HCT116 (cell line): ENCODE measurements at regions not wholly inside any gene's neighbourhood (a gene's known extent, or its start where the extent isn't known, plus 50 kb on each side); places are given as distances from the start of the nearest gene placed in this dataset.

Experiments
- ATAC-seq: fragments of 200-7000 bp; cut with Tn5 transposase; 2 replicates; pipeline ENCODE4 v1.9.1; 2020; ENCODE audit warnings: mild to moderate bottlenecking, moderate library complexity
- BruUV-seq: library from RNA; stranded (reverse); fragments of 400-500 nt; replicated peaks from 2 replicates; lab custom pipeline; 2021; lab: Mats Ljungman, UMichigan
- CTCF ChIA-PET: fragments of 300-600 bp; sonication (Branson Sonifier 250); formaldehyde crosslinking; loops from one replicate; lab custom pipeline; 2021; ENCODE audit warnings: antibody characterized with exemption; lab: Charles Lee
- POLR2A ChIA-PET: fragments of 300-600, 350-600 bp; sonication (Branson Sonifier 250); formaldehyde crosslinking; loops from one replicate; lab custom pipeline; 2021; ENCODE audit warnings: antibody characterized with exemption; lab: Charles Lee
- RAD21 ChIA-PET, 2 experiments: fragments of 300-600 bp; sonication (Branson Sonifier 250); formaldehyde crosslinking; loops; one replicate each; lab custom pipeline; 2023; ENCODE audit warnings: low total read pairs in 2 of 2; ENCODE audit not compliant: uncharacterized antibody in 2 of 2, unreplicated experiment in 2 of 2, low non-redundant PET in 1 of 2; lab: Charles Lee
- DNase-seq: peaks from one replicate; pipeline ENCODE4 v3.0.0-alpha.2; 2010; ENCODE audit warnings: low read depth, low spot score
- H2AFZ ChIP-seq: fragments of 200-600 bp; shearing (Covaris generic), sonication (generic); 2 replicates; pipeline ENCODE4 v1.6.1; 2017; ENCODE audit warnings: low read depth, mixed run types, mixed read lengths, antibody characterized with exemption, low read length; ENCODE audit not compliant: poor library complexity, severe bottlenecking
- H3K27ac ChIP-seq: 2 replicates; pipeline ENCODE4 v1.5.1; 2012; ENCODE audit warnings: low read depth, low read length
- H3K27me3 ChIP-seq: fragments of 200-600 bp; sonication (generic); 2 replicates; pipeline ENCODE4 v1.6.1; 2016; ENCODE audit warnings: mixed run types, low read length, mixed read lengths; ENCODE audit not compliant: insufficient read depth
- H3K36me3 ChIP-seq, 2 experiments: fragments of 200-500 bp in 1 of 2; fragments of 200-600 bp in 1 of 2; sonication (Bioruptor generic) in 1 of 2; sonication (generic) in 1 of 2; 2 replicates each; pipeline versions ENCODE4 v1.5.1 to v1.6.1; 2014 to 2016; ENCODE audit warnings: low read length in 2 of 2, inconsistent platforms in 1 of 2, mixed read lengths in 1 of 2, mixed run types in 1 of 2; ENCODE audit not compliant: insufficient read depth in 2 of 2, control insufficient read depth in 1 of 2
- H3K4me1 ChIP-seq, 2 experiments: fragments of 200-600 bp in 1 of 2; sonication (generic) in 1 of 2; 2 replicates each; pipeline versions ENCODE4 v1.5.1 to v1.6.1; 2012 to 2017; ENCODE audit warnings: low read length in 2 of 2, inconsistent platforms in 1 of 2, mild to moderate bottlenecking in 1 of 2, mixed read lengths in 1 of 2, mixed run types in 1 of 2, moderate library complexity in 1 of 2; ENCODE audit not compliant: insufficient read depth in 2 of 2, control insufficient read depth in 1 of 2
- H3K4me2 ChIP-seq: fragments of 200-600 bp; sonication (generic); 2 replicates; pipeline ENCODE4 v1.6.1; 2017; ENCODE audit warnings: mixed run types, low read length, mixed read lengths
- H3K4me3 ChIP-seq, 2 experiments: fragments of 200-600 bp in 1 of 2; sonication (generic) in 1 of 2; replicated peaks in 1 of 2; 2 replicates each; pipeline ENCODE4 v1.5.1; 2011 to 2016; ENCODE audit warnings: low read length in 2 of 2, control low read depth in 1 of 2, low read depth in 1 of 2, mild to moderate bottlenecking in 1 of 2, mixed read lengths in 1 of 2, mixed run types in 1 of 2
- H3K79me2 ChIP-seq: fragments of 200-600 bp; sonication (generic); 2 replicates; pipeline ENCODE4 v1.6.1; 2017; ENCODE audit warnings: mild to moderate bottlenecking, mixed run types, low read length, moderate library complexity, mixed read lengths; ENCODE audit not compliant: insufficient read depth
- H3K9ac ChIP-seq: fragments of 200-600 bp; sonication (generic); 2 replicates; pipeline ENCODE4 v1.6.1; 2016; ENCODE audit warnings: low read length, mixed read lengths
- H3K9me2 ChIP-seq: fragments of 200-600 bp; sonication (generic), shearing (Covaris generic); 2 replicates; pipeline ENCODE4 v1.6.1; 2017; ENCODE audit warnings: mixed run types, mild to moderate bottlenecking, moderate library complexity; ENCODE audit not compliant: insufficient read depth
- H3K9me3 ChIP-seq, 2 experiments: fragments of 200-500 bp in 1 of 2; fragments of 200-600 bp in 1 of 2; sonication (Bioruptor generic) in 1 of 2; sonication (generic) in 1 of 2; 2 replicates each; pipeline ENCODE4 v1.6.1; 2014 to 2017; ENCODE audit warnings: low read length in 2 of 2, mixed read lengths in 2 of 2, inconsistent platforms in 1 of 2, low read depth in 1 of 2, mild to moderate bottlenecking in 1 of 2, mixed run types in 1 of 2, moderate library complexity in 1 of 2; ENCODE audit not compliant: control insufficient read depth in 1 of 2, insufficient read depth in 1 of 2
- H4K20me1 ChIP-seq: fragments of 200-600 bp; sonication (generic), shearing (Covaris generic); 2 replicates; pipeline ENCODE4 v1.6.1; 2017; ENCODE audit warnings: mixed run types, mild to moderate bottlenecking, moderate library complexity; ENCODE audit not compliant: insufficient read depth
- CBX3 ChIP-seq: IDR thresholded peaks from 2 replicates; pipeline ENCODE4 v1.6.1; 2012; ENCODE audit warnings: low read depth
- EGR1 ChIP-seq: IDR thresholded peaks from 2 replicates; pipeline ENCODE4 v1.6.1; 2012; ENCODE audit warnings: low read depth
- ELF1 ChIP-seq: IDR thresholded peaks from 2 replicates; pipeline ENCODE4 v1.6.1; 2012; ENCODE audit warnings: low read depth, borderline replicate concordance
- EZH2 ChIP-seq: fragments of 200-600 bp; sonication (generic); IDR thresholded peaks from 2 replicates; pipeline ENCODE4 v1.6.1; 2017; ENCODE audit warnings: antibody characterized with exemption, mixed run types
- EZH2phosphoT487 ChIP-seq: fragments of 200-600 bp; IDR thresholded peaks from 2 replicates; pipeline ENCODE4 v1.6.1; 2018; ENCODE audit warnings: antibody characterized with exemption, borderline replicate concordance
- JUND ChIP-seq: IDR thresholded peaks from 2 replicates; pipeline ENCODE4 v1.6.1; 2012
- POLR2A ChIP-seq: IDR thresholded peaks from 2 replicates; pipeline ENCODE4 v1.7.0; 2011; ENCODE audit warnings: borderline replicate concordance; ENCODE audit not compliant: insufficient read depth, insufficient read length; ENCODE audit errors: extremely low read depth
- RAD21 ChIP-seq: IDR thresholded peaks from 2 replicates; pipeline ENCODE4 v1.6.1; 2012; ENCODE audit warnings: low read depth, mild to moderate bottlenecking
- REST ChIP-seq: IDR thresholded peaks from 2 replicates; pipeline ENCODE4 v1.6.1; 2012; ENCODE audit warnings: low read depth
- SP1 ChIP-seq: IDR thresholded peaks from 2 replicates; pipeline ENCODE4 v1.6.1; 2012; ENCODE audit warnings: low read depth
- SRF ChIP-seq: IDR thresholded peaks from 2 replicates; pipeline ENCODE4 v1.6.1; 2012; ENCODE audit warnings: low read depth
- TCF7L2 ChIP-seq: IDR thresholded peaks from 2 replicates; pipeline ENCODE4 v1.7.0; 2011; ENCODE audit warnings: borderline replicate concordance, inconsistent platforms; ENCODE audit not compliant: insufficient read depth, insufficient read length; ENCODE audit errors: extremely low read depth
- ZBTB33 ChIP-seq: IDR thresholded peaks from 2 replicates; pipeline ENCODE4 v1.6.1; 2011; ENCODE audit warnings: mild to moderate bottlenecking, low read length, moderate library complexity; ENCODE audit not compliant: insufficient replicate concordance; ENCODE audit errors: extremely low read depth
- intact Hi-C: fragments of 100-400 bp; cut with micrococcal nuclease; formaldehyde crosslinking; loops from 2 replicates; pipeline ENCODE4 v1.10.0; 2022
- TF ChIP-seq, protein P1 (sequence below): IDR thresholded peaks from 2 replicates; pipeline ENCODE4 v1.6.1; 2012

GRCh38 chr1:187655104-187655503 is 826.4 kb downstream of the PLA2G4A start:
- Histone ChIP-seq H4K20me1 (no peaks in the 10 kb centered on the region), H3K9me3 (no peaks in the 10 kb centered on the region), H3K27ac (no peak overlapping the region), H3K4me2 (no peak overlapping the region), H3K79me2 (no peaks in the 10 kb centered on the region), H3K36me3 (no peaks in the 10 kb centered on the region), H3K9ac (no peak overlapping the region), H2AFZ (no peak overlapping the region), H3K9me2 (no peaks in the 10 kb centered on the region)
- ChIA-PET RAD21 (no interaction called here), POLR2A (no interaction called here)
- intact Hi-C loops, result no loop called here
- no peak for ATAC-seq
- TF ChIP-seq EZH2 (no peak), EZH2phosphoT487 (no peak), CBX3 (no peak), EGR1 (no peak), SRF (no peak), ZBTB33 (no peak), SP1 (no peak)
- TF ChIP-seq, protein P1, sequence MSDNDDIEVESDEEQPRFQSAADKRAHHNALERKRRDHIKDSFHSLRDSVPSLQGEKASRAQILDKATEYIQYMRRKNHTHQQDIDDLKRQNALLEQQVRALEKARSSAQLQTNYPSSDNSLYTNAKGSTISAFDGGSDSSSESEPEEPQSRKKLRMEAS, result no peak
- TF ChIP-seq, all 23 proteins: peak for 0
- Histone ChIP-seq H3K4me1 (peaks cover 0 to 5% of the 10 kb centered on the region in 2 experiments; a peak in 1 of 4 replicates), H3K27me3 (no peaks in the 10 kb centered on the region), H3K4me3 (no peak overlapping the region)
- CTCF ChIA-PET, result no interaction called here
- BruUV-seq, result no TSS peak
- DNase-seq, result no peak

GRCh38 chr1:187665483-187665882 is 836.7 kb downstream of the PLA2G4A start:
- RAD21 ChIA-PET, result no interaction called here
- no peaks in the 10 kb centered on the region for H3K79me2 ChIP-seq
- H3K9me3 ChIP-seq, result no peaks in the 10 kb centered on the region
- no peaks in the 10 kb centered on the region for H3K27me3 ChIP-seq
- BruUV-seq, result no TSS peak
- no peak overlapping the region for H2AFZ ChIP-seq
- H3K27ac ChIP-seq, result no peak overlapping the region
- no peaks in the 10 kb centered on the region for H3K4me1 ChIP-seq
- POLR2A ChIA-PET, result no interaction called here
- no peak overlapping the region for H3K4me2 ChIP-seq
- H3K9ac ChIP-seq, result no peak overlapping the region
- H3K4me3 ChIP-seq, result no peak overlapping the region
- no peaks in the 10 kb centered on the region for H3K36me3 ChIP-seq
- DNase-seq (no peak), ATAC-seq (no peak)
- intact Hi-C loops, result no loop called here
- CTCF ChIA-PET, result no interaction called here
- no peaks in the 10 kb centered on the region for H4K20me1 ChIP-seq
- no peaks in the 10 kb centered on the region for H3K9me2 ChIP-seq
- no peak for TF ChIP-seq RAD21
- TF ChIP-seq ELF1, result no peak
- TF ChIP-seq REST, result no peak
- TF ChIP-seq, protein P1, result no peak
- TF ChIP-seq POLR2A, result no peak
- no peak for TF ChIP-seq TCF7L2
- TF ChIP-seq JUND, result no peak
